CD4-positive, alpha-beta memory T cell (primary cell): ENCODE measurements at regions not wholly inside any gene's neighbourhood (a gene's known extent, or its start where the extent isn't known, plus 50 kb on each side); places are given as distances from the start of the nearest gene placed in this dataset.
"Not testable (repeated sequence)": the region's sequence is repeated elsewhere in the genome, so short reads cannot be mapped to it uniquely, and the experiment has no call there.

ENCODE experiments used
- CTCF ChIA-PET: fragments of 350-600 bp; sonication (Branson Sonifier 250); formaldehyde crosslinking; loops from one replicate; lab custom pipeline; 2021; ENCODE audit warnings: inconsistent platforms; ENCODE audit not compliant: partially characterized antibody; lab: Charles Lee
- POLR2A ChIA-PET: fragments of 350-600 bp; sonication (Branson Sonifier 250); formaldehyde crosslinking; loops from one replicate; lab custom pipeline; 2021; ENCODE audit not compliant: partially characterized antibody; lab: Charles Lee
- DNase-seq, 5 donors: peaks; one replicate each; pipeline versions ENCODE4 v3.0.0 to v3.0.0-alpha.2; 2020 to 2022; ENCODE audit warnings: mixed read lengths in 1 of 5
- H3K27ac ChIP-seq: one replicate; pipeline ENCODE4 v1.7.0; 2013; ENCODE audit warnings: low read depth, low read length
- H3K27me3 ChIP-seq: 2 replicates; pipeline ENCODE4 v1.7.0; 2013; ENCODE audit warnings: mild to moderate bottlenecking, low read length, moderate library complexity; ENCODE audit not compliant: insufficient read depth
- H3K36me3 ChIP-seq: 2 replicates; pipeline ENCODE4 v1.7.0; 2013; ENCODE audit warnings: mild to moderate bottlenecking, low read length, moderate library complexity; ENCODE audit not compliant: insufficient read depth
- H3K4me1 ChIP-seq: 2 replicates; pipeline ENCODE4 v1.7.0; 2013; ENCODE audit warnings: mild to moderate bottlenecking, low read length, moderate library complexity; ENCODE audit not compliant: insufficient read depth
- H3K4me3 ChIP-seq, 2 donors: one replicate each; pipeline ENCODE4 v1.7.0; 2013; ENCODE audit warnings: low read length in 2 of 2, mild to moderate bottlenecking in 1 of 2
- H3K9me3 ChIP-seq, 2 donors: one replicate each; pipeline ENCODE4 v1.7.0; 2013; ENCODE audit warnings: low read length in 2 of 2, control low read depth in 1 of 2; ENCODE audit not compliant: control insufficient read depth in 1 of 2
- H3K27ac Mint-ChIP-seq, 7 donors: one replicate each; pipeline ENCODE4 v1.8.0; 2020 to 2021; ENCODE audit warnings: mixed read lengths in 7 of 7, mild to moderate bottlenecking in 6 of 7, inconsistent platforms in 3 of 7, moderate library complexity in 3 of 7
- H3K27me3 Mint-ChIP-seq, 2 donors: one replicate each; pipeline ENCODE4 v1.8.0; 2020 to 2021; ENCODE audit warnings: mixed read lengths in 2 of 2
- H3K36me3 Mint-ChIP-seq, 2 donors: one replicate each; pipeline ENCODE4 v1.8.0; 2020 to 2021; ENCODE audit warnings: mixed read lengths in 2 of 2, inconsistent platforms in 1 of 2, mild to moderate bottlenecking in 1 of 2
- H3K4me1 Mint-ChIP-seq, 4 donors: one replicate each; pipeline ENCODE4 v1.8.0; 2020 to 2021; ENCODE audit warnings: mixed read lengths in 4 of 4, mild to moderate bottlenecking in 1 of 4
- H3K4me3 Mint-ChIP-seq, 8 donors: one replicate each; pipeline ENCODE4 v1.8.0; 2020 to 2021; ENCODE audit warnings: mixed read lengths in 8 of 8, mild to moderate bottlenecking in 7 of 8, moderate library complexity in 6 of 8, inconsistent platforms in 3 of 8
- H3K9me3 Mint-ChIP-seq, 8 donors: one replicate each; pipeline ENCODE4 v1.8.0; 2020 to 2021; ENCODE audit warnings: mixed read lengths in 8 of 8, mild to moderate bottlenecking in 5 of 8, inconsistent platforms in 3 of 8, moderate library complexity in 1 of 8
- intact Hi-C: fragments of 100-400 bp; cut with micrococcal nuclease; formaldehyde crosslinking; loops from one replicate; pipeline ENCODE4 v1.15.1; 2023

DNA sequence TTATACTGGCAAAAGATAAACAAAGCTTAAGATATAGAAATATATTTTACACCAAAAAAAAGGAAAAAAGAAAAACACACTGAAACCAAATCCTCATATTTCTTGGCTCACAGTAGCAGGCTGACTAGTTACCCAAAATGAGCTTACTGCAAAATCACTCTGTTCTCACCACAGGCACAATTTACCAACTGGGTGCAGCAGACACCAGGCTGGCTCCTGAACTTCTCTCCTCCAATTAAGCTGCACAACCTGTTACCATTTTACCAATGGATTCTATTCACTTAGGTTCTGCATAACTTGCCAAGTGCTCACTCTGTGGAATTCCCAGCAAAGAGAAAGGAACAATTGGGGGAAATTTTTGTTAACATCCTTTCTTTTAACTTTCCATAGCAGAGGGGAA is 679.3 kb downstream of the ZEB2 start:
- Histone ChIP-seq H3K4me1 (no peaks in the 10 kb centered on the region), H3K27me3 (no peaks in the 10 kb centered on the region), H3K27ac (no peak overlapping the region), H3K9me3 (no peaks in the 10 kb centered on the region), H3K36me3 (no peaks in the 10 kb centered on the region), H3K4me3 (no peak overlapping the region)
- intact Hi-C loops = no loop called here
- H3K9me3 Mint-ChIP-seq = peaks cover 0 to 8% (median 0%) of the 10 kb centered on the region in 8 donors
- H3K4me1 Mint-ChIP-seq = peaks cover 0 to 4% (median 0%) of the 10 kb centered on the region in 4 donors
- peaks cover 8 to 13% of the 10 kb centered on the region in 2 donors for H3K27me3 Mint-ChIP-seq
- H3K36me3 Mint-ChIP-seq = no peaks in the 10 kb centered on the region
- H3K27ac Mint-ChIP-seq = no peak overlapping the region
- H3K4me3 Mint-ChIP-seq = no peak overlapping the region
- DNase-seq = no peak
- CTCF ChIA-PET = no interaction called here
- POLR2A ChIA-PET = no interaction called here

DNA sequence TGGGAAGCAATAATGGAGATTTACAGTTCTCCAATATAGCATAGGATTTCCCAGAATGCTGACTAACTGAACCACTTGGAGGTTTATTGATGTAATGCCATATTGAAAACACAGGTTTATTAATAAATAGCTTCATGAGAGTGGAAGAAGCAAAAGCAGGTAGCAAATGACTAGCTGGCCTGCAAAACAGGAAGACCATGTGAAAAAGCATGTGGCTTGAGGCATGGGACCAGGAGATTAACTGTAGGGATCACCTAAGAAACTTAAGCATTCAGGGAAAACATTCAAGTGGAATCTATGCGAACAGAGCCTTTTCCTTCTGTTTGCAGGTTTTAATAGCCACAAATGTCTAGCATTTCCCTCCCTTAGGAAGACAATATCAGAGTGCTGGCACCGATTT is 679.7 kb downstream of the ZEB2 start:
- no peaks in the 10 kb centered on the region for H3K36me3 Mint-ChIP-seq
- H3K27me3 Mint-ChIP-seq = peaks cover 7 to 12% of the 10 kb centered on the region in 2 donors
- peaks cover 0 to 3% (median 0%) of the 10 kb centered on the region in 4 donors for H3K4me1 Mint-ChIP-seq
- Histone ChIP-seq H3K9me3 (no peaks in the 10 kb centered on the region), H3K27ac (no peak overlapping the region), H3K4me3 (no peak overlapping the region), H3K27me3 (no peaks in the 10 kb centered on the region), H3K4me1 (no peaks in the 10 kb centered on the region), H3K36me3 (no peaks in the 10 kb centered on the region)
- ChIA-PET CTCF (no interaction called here), POLR2A (no interaction called here)
- H3K27ac Mint-ChIP-seq = no peak overlapping the region
- DNase-seq = no peak
- H3K9me3 Mint-ChIP-seq = peaks cover 0 to 8% (median 0%) of the 10 kb centered on the region in 8 donors
- intact Hi-C loops = no loop called here
- H3K4me3 Mint-ChIP-seq = no peak overlapping the region

- Mint-ChIP-seq H3K4me1 (peaks cover 0 to 3% (median 0%) of the 10 kb centered on the region in 4 donors), H3K4me3 (no peak overlapping the region), H3K36me3 (no peaks in the 10 kb centered on the region), H3K9me3 (peaks cover 0 to 8% (median 0%) of the 10 kb centered on the region in 8 donors), H3K27me3 (peaks cover 7 to 12% of the 10 kb centered on the region in 2 donors), H3K27ac (no peak overlapping the region)
- H3K27me3 ChIP-seq = no peaks in the 10 kb centered on the region
- no peaks in the 10 kb centered on the region for H3K4me1 ChIP-seq
- H3K9me3 ChIP-seq = no peaks in the 10 kb centered on the region
- H3K36me3 ChIP-seq = no peaks in the 10 kb centered on the region
- no peak overlapping the region for H3K27ac ChIP-seq
- no peak for DNase-seq
- H3K4me3 ChIP-seq = no peak overlapping the region
- CTCF ChIA-PET = no interaction called here
- POLR2A ChIA-PET = no interaction called here
- intact Hi-C loops = no loop called here
These were observed 680.5 kb downstream of the ZEB2 start for GRCh38 chr2:143839456-143839855.

DNA sequence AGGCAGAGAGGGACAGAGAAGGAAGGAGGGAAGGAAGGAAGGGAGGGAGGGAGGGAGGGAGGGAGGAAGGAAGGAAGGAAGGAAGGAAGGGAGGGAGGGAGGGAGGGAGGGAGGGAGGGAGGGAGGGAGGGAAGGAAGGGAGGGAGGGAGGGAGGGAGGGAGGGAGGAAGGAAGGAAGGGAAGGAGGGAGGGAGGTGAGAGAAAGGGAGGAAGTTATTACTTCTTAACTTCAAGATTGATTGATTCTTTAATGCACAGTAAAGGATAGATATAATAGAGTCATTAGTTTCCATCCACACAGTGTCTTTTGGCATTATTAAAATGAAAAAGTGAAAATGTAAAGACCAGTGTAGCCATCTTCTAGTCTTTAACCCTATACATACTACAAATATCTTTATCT is 682.9 kb downstream of the ZEB2 start:
- peak in 1 of 5 donors; percentile 23 for DNase-seq
- H3K4me1 Mint-ChIP-seq, H3K27me3 Mint-ChIP-seq, CTCF ChIA-PET, H3K9me3 Mint-ChIP-seq, intact Hi-C loops, H3K36me3 ChIP-seq, H3K36me3 Mint-ChIP-seq, H3K27ac ChIP-seq, H3K27me3 ChIP-seq, H3K4me1 ChIP-seq, POLR2A ChIA-PET, H3K27ac Mint-ChIP-seq, H3K9me3 ChIP-seq, H3K4me3 Mint-ChIP-seq, H3K4me3 ChIP-seq: not testable (repeated sequence)

DNA sequence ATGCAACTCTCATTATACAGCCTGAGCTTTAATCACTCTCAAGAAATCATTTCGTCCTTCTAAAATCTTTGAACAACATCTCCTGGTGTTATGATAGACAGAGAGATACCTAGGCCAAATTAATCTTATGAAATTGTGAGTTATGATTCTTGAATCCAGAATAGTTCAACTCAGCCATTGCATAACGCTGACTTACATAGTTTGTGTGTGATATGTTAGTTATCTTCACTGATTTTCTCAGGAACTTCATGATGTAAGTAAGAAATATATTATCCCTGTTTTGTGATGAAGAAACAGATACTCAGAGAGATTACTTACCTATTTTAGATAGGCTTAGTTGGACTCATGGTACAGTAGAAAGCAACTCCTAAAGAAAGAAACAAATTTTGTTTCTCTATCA is 684.4 kb downstream of the ZEB2 start:
- Mint-ChIP-seq H3K36me3 (no peaks in the 10 kb centered on the region), H3K4me1 (peaks cover 0 to 3% (median 0%) of the 10 kb centered on the region in 4 donors), H3K27ac (no peak overlapping the region), H3K4me3 (no peak overlapping the region), H3K27me3 (no peaks in the 10 kb centered on the region), H3K9me3 (peaks cover 0 to 5% (median 0%) of the 10 kb centered on the region in 8 donors)
- intact Hi-C loops = no loop called here
- Histone ChIP-seq H3K36me3 (no peaks in the 10 kb centered on the region), H3K4me1 (no peaks in the 10 kb centered on the region), H3K27ac (no peak overlapping the region), H3K4me3 (no peak overlapping the region), H3K9me3 (no peaks in the 10 kb centered on the region), H3K27me3 (no peaks in the 10 kb centered on the region)
- ChIA-PET POLR2A (no interaction called here), CTCF (interaction anchor here (1.6 kb wide), 1 partner anchor 12 kb away, joined by 4 read pairs; no protein-coding TSS in a partner anchor)
- no peak for DNase-seq

- no peak overlapping the region for H3K27ac ChIP-seq
- H3K9me3 ChIP-seq = no peaks in the 10 kb centered on the region
- no peaks in the 10 kb centered on the region for H3K36me3 Mint-ChIP-seq
- CTCF ChIA-PET = no interaction called here
- no peaks in the 10 kb centered on the region for H3K27me3 ChIP-seq
- H3K4me3 ChIP-seq = no peak overlapping the region
- peaks cover 0 to 1% of the 10 kb centered on the region in 2 donors for H3K27me3 Mint-ChIP-seq
- POLR2A ChIA-PET = no interaction called here
- H3K27ac Mint-ChIP-seq = no peak overlapping the region
- intact Hi-C loops = no loop called here
- no peak overlapping the region for H3K4me3 Mint-ChIP-seq
- H3K36me3 ChIP-seq = no peaks in the 10 kb centered on the region
- no peak for DNase-seq
- H3K9me3 Mint-ChIP-seq = peaks cover 0 to 5% (median 0%) of the 10 kb centered on the region in 8 donors
- H3K4me1 ChIP-seq = no peaks in the 10 kb centered on the region
- peaks cover 0 to 3% (median 0%) of the 10 kb centered on the region in 4 donors for H3K4me1 Mint-ChIP-seq
These were observed 686.8 kb downstream of the ZEB2 start for GRCh38 chr2:143833015-143833660.

GRCh38 chr2:143830476-143830875 is 689.4 kb downstream of the ZEB2 start:
- H3K36me3 ChIP-seq = no peaks in the 10 kb centered on the region
- Mint-ChIP-seq H3K9me3 (peaks cover 0 to 2% (median 0%) of the 10 kb centered on the region in 8 donors), H3K4me3 (no peak overlapping the region), H3K27ac (no peak overlapping the region), H3K27me3 (peaks cover 4 to 8% of the 10 kb centered on the region in 2 donors), H3K4me1 (no peaks in the 10 kb centered on the region), H3K36me3 (no peaks in the 10 kb centered on the region)
- no peaks in the 10 kb centered on the region for H3K9me3 ChIP-seq
- ChIA-PET POLR2A (no interaction called here), CTCF (no interaction called here)
- no peak for DNase-seq
- no peak overlapping the region for H3K27ac ChIP-seq
- H3K4me1 ChIP-seq = no peaks in the 10 kb centered on the region
- no peaks in the 10 kb centered on the region for H3K27me3 ChIP-seq
- H3K4me3 ChIP-seq = no peak overlapping the region
- intact Hi-C loops = no loop called here
